GM23248 (cell line): ENCODE measurements at regions not wholly inside any gene's neighbourhood (a gene's known extent, or its start where the extent isn't known, plus 50 kb on each side); places are given as distances from the start of the nearest gene placed in this dataset.

Experiments used
- EZH2 ChIP-seq: fragments of 200-600 bp; sonication (generic); IDR thresholded peaks from 2 replicates; pipeline ENCODE4 v1.6.1; 2018; ENCODE audit warnings: antibody characterized with exemption, mild to moderate bottlenecking; ENCODE audit not compliant: insufficient read depth, poor library complexity, severe bottlenecking
- EZH2phosphoT487 ChIP-seq: fragments of 200-600 bp; sonication (generic); IDR thresholded peaks from 2 replicates; pipeline ENCODE4 v1.6.1; 2018; ENCODE audit warnings: antibody characterized with exemption, moderate library complexity, mild to moderate bottlenecking, low read depth; ENCODE audit not compliant: insufficient read depth

- TF ChIP-seq EZH2 (no peak), EZH2phosphoT487 (no peak)
Observed at GRCh38 chr9:84481231-84481630, 140.7 kb upstream of the SLC28A3 start.
